ENCODE measurements at regions not wholly inside any gene's neighbourhood (a gene's known extent, or its start where the extent isn't known, plus 50 kb on each side); places are given as distances from the start of the nearest gene placed in this dataset.

- TF ChIP-seq RAD21 (IDR thresholded peaks at IDR 0.05; ENCODE audit: low read length) (no peak), CTCF (conservative IDR thresholded peaks at IDR 0.05; ENCODE audit: low read depth, low read length) (no peak), NFE2L2 (IDR thresholded peaks at IDR 0.05; ENCODE audit: low read depth, low read length) (no peak)
Measured at GRCh38 chr14:62002642-62003041, 240.4 kb downstream of the SNAPC1 start.

All from IMR-90 (cell line).